ENCODE measurements at regions not wholly inside any gene's neighbourhood (a gene's known extent, or its start where the extent isn't known, plus 50 kb on each side); places are given as distances from the start of the nearest gene placed in this dataset.
"Not testable (repeated sequence)": the region's sequence is repeated elsewhere in the genome, so short reads cannot be mapped to it uniquely, and the experiment has no call there.

DNA sequence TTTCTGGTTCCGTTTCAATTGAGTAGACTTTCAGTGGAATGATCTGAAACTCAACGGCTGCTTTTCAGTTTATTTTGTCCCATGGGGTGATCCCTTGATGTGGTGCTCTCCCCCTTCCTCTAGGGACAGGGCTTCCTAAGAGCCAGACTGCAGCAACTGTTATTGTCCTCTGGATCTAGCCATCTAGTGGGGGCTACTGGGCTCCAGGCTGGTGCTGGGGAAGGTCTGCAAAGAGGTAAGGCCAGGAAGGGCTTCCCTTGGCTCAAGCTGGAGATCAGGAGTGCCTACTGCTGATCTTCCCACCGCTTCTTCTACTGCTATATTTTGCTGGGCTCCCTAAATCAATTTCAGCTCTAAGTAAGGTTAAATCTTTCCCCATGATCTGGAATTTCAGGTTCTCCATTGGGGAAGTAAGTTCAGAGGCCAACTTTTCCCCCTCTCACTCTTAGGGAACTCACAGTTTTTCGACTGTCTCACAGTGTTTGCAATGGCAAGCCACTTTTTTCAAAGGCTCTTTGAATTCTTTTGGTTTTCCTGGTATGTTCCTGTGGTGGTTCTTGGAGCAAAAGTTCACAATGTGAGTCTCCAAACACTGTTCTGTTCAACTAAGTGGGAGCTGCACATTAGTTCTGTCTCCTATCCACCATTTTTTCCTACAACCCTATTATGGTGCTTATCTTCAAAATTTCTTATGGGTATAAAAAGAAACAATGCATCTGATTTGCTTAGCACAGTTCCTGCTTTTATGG, 286.2 kb upstream of the EXOC2 start:
- no peak for DNase-seq

DNA sequence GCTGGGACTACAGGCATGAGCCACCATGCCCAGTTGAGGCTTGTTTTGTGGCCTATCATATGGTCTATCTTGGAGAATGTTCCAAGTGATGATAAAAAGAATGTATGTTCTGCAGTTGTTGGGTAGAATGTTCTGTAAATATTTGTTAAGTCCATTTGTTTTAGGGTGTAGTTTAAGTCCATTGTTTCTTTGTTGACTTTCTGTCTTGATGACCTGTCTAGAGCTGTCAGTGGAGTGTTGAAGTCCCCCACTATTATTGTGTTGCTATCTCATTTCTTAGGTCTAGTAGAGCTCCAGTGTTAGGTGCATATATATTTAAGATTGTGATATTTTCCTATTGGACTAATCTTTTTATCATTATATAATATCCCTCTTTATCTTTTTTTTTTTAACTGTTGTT, 284.3 kb upstream of the EXOC2 start:
- DNase-seq, result not testable (repeated sequence)

DNA sequence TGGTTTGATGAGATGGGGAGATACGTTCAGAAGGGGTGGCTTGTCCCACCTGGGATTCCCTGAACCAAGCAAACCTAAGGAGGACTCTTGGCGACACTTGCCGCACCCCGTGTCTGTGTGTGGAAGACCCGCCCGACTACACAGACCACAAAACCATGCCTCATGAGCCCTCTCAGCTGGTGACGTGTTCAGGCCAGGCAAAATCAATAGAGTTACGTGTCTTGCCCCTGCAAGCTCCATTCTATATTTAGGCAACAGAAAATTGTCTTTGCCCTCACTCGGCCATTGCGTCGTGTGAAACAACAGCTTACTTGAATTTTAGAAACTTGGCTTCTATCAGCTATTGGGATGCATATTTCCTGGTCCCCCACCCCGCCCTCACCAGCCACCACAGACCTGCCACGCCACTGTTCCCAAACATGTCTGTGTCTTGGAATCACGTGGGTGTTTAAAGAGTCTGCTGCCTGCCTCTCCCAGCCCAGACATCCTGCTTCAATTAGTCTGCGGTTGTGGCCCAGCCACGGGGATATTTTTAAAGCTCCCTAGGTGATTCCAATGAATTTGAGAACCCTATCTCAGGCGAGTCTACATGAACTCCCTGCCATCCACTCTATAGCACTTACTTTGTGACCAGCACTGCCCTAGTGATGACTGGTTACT, 279.2 kb upstream of the EXOC2 start:
- DNase-seq, result no peak

DNA sequence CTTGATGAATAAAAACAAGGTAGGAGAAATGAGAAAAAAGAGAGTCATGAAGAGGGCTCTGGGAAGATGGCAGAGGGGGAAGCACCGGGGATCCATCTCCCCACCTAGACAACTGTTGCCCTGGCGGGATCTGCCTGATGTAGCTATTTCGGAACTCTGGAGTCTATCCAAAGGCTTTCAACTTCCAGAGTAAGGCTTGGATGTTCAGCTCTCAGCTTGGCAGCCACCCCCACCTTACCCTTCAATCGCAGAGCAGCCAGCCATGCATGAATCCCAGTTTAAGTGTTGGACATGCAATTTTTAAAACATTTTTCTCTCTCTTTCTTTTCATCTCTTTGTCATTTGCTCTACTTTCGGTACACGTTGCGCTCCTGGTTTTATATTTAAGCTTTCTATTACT, 275.9 kb upstream of the EXOC2 start:
- no peak for DNase-seq

DNA sequence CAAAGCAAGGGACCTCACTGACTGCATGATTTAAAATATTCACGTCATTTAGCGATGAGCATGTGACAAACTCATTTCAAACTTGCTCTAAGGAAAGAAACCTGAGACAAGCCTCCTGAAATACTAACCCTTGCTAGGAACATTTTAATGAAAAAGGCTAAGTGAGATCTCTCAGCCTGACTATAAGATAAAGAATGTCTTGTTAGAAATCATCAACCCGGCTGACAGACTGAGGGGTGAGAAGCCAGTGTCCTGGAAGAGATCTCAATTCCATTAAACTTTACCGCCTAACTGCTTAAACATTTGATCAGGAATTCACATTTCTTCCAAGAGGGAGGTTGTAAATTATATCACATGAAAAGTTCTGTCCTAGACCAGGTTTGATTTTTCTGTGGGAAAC, 274.8 kb upstream of the EXOC2 start:
- no peak for DNase-seq

DNA sequence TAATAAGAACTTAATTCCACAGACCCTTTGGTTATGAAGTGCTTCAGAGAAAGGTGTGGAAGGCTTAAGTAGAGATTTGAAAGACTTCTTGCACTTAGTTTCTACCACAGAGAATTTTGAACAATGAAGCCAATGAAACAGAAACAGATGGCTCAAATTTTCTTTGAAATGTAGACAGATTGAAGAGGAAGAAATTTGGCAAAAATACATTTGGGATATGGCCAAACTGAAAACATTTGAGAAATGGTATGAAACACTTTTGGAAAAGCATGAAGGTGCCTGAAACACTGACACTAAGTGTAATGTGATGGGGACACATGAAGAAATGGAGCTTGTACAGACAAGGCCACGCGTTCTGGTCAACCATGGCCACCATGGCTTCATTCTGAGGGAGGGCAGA, 272.4 kb upstream of the EXOC2 start:
- DNase-seq, result no peak

DNA sequence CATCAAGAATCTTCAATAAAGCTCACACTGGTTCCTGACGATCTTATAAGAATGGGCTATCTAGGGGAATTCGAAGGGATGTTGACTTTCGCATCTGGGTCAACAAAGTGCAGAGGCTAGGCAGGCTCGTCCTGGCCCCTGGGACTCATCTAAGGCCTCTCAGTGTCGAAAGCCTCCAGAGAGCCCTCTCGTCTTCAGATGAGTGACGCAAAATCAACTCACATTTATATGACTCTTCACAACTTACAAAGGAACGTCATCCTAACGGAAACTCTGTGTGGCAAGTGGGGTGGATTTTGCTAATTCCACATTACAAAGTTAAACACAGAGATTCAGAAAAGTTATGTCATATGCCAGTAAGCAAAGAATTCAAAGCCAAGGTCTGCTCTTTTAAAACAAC, 270.5 kb upstream of the EXOC2 start:
- no peak for DNase-seq

DNA sequence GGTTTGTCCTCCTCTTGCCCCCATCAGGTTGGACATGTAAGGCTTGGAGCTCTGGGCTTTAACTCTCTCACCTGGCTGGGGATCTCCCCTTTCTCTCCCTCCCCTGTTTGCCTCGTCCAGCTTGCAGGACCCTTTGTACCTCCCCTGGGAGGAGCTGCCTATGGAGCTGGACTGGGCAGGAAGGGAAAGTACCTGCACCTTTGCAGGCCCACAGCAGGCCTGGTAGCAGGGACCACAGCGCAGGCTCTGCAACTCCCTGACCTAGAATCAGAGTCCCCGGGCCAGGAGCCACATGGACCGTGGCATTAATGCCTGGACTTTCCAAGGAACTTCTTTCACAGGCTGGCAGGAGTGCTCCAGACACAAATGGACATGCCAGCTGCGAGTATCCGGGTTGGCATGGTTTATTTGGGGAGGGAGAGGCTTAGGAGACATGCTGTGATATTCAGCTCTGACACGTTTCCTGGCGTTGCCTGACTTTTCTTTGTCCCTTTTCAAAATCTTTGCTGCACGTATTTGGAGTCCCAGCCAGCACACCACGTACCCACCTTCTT, 268.5 kb upstream of the EXOC2 start:
- no peak for DNase-seq

DNA sequence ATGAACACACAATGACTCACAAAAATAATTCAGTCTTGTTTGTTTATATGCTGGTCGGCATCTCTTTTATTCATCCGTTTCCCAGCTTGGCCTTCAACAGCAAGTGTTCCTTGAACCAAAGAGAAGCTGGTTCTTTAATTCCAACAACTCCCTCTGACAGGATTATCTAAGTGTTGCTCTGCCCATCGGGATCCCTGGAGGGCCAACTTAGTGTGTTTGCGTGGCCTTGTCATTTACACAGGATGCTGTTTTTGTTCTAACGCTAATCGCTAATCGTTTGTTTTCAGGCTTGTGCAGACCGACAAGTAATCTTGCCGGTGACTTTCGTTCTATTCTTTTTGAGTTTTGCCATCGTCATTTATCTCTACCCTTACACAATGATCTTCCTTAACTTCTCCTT, 267.4 kb upstream of the EXOC2 start:
- no peak for DNase-seq

DNA sequence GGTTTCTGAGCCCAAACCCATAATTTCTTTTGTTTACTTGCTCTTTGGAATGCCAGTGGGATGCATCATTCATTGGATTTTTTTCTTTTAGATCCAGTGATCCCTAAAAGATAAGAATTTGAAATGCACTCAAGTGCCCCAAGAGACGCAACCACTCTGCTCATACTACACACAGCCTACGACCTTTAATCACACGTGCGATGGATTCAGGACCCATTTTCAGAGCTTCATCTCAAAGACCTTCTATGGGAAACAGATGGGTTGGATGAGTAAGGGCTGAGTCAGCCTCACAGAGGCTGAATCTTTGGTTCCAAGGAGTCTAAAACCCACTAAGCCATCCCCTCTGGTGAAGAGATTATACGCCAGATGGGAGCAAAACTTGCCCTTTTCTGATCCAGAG, 265.5 kb upstream of the EXOC2 start:
- DNase-seq, result no peak

DNA sequence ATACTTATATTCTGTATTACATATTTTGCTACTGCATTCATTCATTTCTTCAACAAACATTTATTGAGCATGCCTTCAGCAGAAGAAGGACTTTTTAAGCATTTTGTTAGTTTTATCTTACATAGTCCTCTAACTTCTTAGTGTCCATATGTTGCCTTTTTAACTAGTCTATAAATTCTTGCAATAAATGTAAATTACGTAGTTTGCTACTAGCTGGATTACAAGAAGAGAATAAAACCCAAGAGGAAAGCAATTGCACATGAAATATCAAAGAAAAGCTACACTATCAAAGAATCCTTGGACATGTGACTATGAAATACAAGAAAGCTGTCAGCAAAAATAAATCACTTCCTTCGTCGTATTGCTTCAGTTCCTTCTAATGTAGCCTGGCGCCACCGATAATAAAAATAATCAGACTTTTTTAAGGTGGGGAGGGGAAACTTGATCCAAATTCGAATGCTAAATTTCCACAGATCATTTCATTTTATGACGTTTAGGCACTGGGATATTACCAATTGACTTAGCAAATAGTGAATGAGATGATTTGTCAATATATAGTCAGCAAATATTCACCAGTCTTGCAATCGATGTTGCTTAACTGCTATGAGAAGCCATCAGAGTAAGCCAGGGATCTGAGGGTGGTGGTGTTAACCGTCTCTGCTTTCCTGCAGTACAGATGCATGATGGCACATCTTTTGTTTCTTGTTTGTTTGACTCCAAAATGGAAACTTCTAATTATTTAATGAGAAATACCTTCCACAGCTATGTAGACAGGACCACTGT, 258.7 kb upstream of the EXOC2 start:
- DNase-seq, result no peak

DNA sequence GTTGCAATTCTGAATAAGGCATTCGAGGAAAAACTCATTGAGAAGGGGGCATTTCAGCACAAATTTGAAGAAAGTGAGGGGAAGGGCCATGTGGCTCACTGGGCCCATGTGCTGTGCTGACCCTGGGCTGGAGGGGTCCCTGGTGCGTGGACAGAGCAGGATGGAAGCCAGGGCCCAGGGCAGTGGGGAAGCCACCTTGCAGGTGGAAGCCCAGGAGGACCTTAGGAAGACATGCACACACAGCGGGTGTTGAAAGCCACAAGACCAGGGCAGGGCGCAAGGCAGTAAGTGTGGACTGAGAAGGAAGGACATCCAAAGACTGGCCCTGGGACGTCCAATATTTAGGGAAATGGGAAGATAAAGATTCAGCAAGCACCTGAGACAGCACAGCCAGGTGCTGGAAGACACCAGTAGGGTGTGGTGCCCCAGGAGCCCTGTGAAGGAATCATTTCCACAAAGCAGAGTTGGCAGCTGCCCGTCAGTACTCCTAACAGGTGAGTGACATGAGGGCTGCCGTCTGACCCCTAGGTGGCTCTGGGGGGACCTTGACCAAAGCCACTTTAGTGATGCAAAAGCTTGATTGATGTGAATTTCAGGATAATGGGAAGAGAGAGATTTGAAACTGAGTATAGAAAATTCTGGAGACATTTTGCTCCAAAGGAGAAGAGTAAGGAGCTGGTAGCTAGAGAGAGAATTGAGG, 254.4 kb upstream of the EXOC2 start:
- DNase-seq, result no peak

DNA sequence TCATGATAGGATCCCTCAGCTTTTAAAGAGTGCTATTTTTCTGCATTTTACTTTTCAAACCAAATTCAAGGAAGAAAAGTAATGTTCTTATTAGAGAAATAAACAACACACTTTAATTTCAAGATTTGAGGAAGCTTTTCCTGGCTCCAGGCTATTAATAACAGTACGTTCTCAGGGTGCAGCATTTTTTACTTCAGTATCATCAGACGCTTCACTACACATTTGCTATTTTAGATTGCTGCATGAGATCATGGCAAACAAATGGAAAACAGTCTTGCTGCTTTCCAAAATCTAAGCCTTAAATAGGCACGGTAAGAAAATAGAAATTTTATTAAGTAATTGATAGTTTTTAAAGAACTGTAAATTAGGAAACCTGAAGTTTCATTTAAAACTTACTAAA, 253.6 kb upstream of the EXOC2 start:
- no peak for DNase-seq

DNA sequence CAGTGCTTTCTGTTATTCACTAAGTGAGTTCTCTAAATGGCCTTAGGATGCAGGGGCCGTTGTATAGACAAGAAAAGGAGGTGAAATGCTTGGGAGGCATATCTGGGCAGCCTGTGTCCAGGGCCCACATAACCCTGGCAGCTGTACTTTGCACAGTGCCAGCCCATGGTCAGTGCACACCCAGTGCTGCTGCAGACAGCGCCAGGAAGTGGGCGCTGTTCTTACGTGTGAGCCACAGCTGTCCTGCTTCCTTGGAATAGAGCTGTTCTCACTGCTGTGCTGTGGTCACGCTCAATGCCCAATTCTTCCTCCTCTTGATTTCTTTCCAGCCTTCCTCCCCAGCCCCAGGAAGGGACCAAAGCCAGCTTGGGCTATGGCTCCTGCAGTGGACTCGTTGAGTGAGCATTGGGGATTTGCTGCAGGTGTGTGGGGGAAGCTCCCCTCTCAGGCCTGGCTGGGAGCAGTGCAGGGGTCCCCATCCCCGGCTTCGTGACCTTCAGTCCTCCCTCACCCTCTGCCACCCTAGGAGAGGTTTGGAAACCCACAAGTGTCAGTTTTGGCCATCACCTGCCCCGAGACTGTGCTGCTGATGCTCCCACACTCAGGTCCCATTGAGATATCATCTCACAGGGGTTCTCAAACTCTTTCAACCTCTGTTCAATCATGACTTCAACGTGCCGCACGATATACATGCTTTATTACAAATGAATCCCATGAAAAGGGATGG, 246.8 kb upstream of the EXOC2 start:
- DNase-seq, result no peak

DNA sequence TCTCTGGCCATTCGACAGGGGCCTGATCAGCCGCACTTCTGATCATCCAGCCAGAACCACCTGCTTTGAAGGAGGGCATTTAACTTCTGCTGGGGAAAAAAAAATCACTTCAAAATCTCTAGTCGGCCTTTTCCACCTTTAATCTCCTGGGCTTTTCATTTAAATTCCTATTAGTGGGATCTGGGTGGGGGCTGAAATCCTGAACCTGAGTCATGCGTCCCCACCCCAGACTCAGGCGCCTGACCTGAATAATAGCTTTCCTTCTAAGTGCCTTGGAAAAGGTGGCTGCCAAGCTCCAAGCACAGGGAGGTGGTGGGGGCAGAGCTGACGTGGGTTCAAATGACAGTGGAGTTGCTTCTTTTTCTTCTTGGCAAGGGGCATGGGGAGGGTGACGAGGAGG, 246.0 kb upstream of the EXOC2 start:
- DNase-seq, result no peak

DNA sequence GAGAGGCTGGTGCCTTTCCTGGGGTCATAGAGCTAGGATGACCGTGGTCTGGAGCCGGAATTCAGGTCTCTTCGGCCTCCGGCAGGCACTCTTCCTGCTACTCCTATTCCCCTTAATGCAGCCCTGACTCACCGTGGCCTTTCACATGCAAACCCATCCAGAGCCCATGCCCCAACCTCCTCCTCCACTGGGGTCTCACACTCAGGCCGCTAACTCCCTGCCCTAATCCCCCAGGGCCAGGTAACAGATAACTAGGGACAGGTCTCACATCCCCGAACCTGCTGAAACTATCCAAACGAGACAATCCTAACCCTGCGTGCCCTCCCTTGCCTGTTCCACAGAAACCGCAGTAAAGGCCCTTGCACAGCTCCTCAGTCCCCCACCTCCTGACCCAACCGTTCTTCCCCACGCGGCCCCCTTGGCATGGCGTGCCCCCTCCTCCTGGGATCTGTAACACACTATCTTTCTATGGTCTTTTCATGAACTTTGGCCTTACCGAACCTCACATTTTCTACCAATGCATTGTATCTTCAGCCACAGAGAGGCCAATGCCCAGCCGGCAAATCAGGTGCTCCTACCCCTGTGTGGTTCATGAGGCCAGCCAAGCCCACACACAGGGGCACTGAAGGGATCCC, 245.4 kb upstream of the EXOC2 start:
- DNase-seq, result no peak

DNA sequence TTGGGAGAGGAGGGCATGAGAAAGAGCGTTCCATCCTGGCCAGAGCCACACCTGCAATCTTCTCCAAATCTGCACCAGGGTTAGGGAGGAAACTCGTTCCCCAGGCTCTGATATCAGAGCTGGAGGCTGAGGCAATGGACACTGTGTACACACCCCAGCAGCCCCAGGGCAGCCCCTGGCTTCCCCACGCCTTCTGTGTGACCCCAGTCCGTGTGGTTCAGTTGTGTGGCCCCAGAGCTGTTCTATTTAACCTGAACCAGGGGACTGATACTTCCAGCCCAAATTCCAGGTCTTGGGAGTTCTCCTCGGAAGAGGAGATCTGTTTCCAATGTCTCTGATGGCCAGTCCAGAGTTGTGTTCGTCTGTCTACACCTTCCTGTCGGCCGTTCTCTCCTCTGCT, 242.6 kb upstream of the EXOC2 start:
- no peak for DNase-seq

DNA sequence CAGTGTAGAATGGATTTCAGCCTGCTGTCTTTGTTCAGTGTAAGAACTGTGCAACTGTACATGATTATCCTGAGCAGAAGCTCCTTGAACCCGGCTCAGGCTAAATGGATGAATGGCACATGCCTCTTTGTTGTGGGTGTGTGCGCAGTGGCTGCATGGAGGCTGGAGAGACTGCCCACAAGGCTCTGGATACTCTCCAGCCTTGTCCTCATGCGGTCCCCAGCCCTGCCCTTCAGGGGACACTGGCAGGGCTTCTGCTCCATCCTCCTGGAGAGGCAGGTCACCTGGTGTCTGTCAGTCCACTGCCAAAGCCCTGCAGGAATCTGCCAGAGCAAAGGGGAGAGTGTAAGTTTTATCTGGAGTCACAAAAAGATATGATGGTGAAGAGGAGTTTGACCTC, 241.7 kb upstream of the EXOC2 start:
- DNase-seq, result no peak

DNA sequence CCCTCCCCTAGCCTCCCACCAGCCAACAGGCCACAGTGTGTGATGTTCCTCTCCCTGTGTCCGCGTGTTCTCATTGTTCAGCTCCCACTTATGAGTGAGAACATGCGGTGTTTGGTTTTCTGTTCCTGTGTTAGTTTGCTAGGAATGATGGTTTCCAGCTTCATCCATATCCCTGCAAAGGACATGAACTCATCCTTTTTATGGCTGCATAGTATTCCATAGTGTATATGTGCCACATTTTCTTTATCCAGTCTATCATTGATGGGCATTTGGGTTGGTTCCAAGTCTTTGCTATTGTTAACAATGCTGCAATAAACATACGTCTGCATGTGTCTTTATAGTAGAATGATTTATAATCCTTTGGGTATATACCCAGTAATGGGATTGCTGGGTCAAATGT, 239.0 kb upstream of the EXOC2 start:
- not testable (repeated sequence) for DNase-seq

DNA sequence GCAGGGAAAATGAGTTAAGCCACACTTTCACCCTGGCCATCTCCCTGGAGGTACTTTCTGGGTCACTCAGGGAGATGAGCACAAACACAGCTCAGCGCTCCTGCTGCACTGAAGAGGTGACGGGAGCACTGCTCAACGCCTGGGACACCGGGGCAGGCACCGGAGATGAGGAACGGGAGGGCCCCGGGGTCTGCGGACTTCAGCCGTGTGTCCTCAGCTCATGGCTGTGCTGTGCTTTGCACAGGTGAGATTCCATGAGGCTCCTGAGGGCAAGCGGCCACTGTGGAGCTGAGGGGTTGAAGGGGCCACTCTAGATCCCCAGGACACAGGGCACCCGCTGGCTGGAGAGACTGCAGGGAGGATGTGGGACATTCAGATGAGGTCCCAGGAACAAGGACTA, 234.2 kb upstream of the EXOC2 start:
- no peak for DNase-seq

DNA sequence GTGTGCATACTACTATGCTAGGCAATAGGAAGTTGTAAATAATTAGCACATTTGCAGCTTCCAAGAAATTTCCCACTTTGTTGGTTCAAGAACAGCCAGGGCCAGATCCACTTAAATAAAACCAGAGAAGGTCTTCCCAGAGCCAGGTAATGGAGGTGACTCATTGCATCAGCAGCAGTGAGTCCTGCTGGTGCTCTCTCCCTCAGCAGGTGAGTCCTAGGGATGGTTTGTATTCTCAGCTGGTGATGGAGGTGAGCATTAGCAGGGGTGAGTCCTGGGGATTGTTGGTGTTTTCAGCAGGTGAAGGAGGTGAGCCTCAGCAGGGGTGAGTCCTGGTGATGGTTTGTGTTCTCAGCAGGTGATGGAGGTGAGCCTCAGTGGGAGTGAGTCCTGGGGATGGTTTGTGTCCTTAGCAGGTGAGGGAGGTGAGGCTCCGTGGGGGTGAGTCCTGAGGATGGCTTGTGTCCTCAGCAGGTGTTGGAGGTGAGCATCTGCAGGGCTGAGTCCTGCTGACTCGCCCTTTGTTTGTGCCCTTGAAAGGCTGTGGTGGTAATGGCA, 232.8 kb upstream of the EXOC2 start:
- DNase-seq, result no peak

DNA sequence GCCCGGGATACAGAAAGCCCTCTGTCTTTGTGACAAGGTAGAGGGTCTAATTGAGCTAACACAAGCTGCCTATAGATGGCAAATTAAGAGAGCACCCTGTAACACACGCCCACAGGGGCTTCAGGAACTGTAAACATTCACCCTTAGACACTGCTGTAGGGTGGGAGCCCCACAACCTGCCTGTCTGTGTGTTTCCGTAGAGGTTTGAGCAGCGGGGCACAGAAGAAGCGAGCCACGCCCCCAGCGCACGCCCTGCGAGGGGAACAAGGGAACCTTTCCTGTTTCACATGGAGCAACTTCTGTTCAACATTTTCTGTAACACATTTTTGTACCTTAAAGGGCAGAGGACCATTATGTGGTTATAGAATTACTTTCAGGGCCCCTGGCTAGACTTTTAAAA, 231.7 kb upstream of the EXOC2 start:
- DNase-seq, result no peak
